ENCODE measurements at regions not wholly inside any gene's neighbourhood (a gene's known extent, or its start where the extent isn't known, plus 50 kb on each side); places are given as distances from the start of the nearest gene placed in this dataset.
"Not testable (repeated sequence)": the region's sequence is repeated elsewhere in the genome, so short reads cannot be mapped to it uniquely, and the experiment has no call there.

GRCh38 chr15:81825136-81825535 is 220.7 kb downstream of the MEX3B start:
- WGBS, 3 donors: 88 to 94% (median 93%) methylated on average over 2 of the region's 2 CpGs
- H3K4me1 ChIP-seq (ENCODE audit: insufficient read depth): no peaks in the 10 kb centered on the region

GRCh38 chr15:81822587-81822986 is 223.2 kb downstream of the MEX3B start:
- DNase-seq; H3K9me3 ChIP-seq; H3K4me3 ChIP-seq; H3K36me3 ChIP-seq; H3K27me3 ChIP-seq; H3K27ac ChIP-seq; intact Hi-C loops (cut with DNase I); H3K4me1 ChIP-seq (ENCODE audit: insufficient read depth): not testable (repeated sequence)
- 89 to 91% (median 90%) methylated on average over 1 of the region's 1 CpG for WGBS, 3 donors

More at GRCh38 chr15:81825136-81825535, 220.7 kb downstream of the MEX3B start:
- no peaks in the 10 kb centered on the region for H3K36me3 ChIP-seq
- H3K9me3 ChIP-seq: peaks cover 0 to 3% of the 10 kb centered on the region in 2 donors
- H3K27ac ChIP-seq: no peak overlapping the region
- intact Hi-C loops (cut with DNase I): no loop called here
- TF ChIP-seq POLR2A (IDR thresholded peaks at IDR 0.05): no peak
- TF ChIP-seq EP300 (IDR thresholded peaks at IDR 0.05): no peak
- no peak for TF ChIP-seq CTCF (IDR thresholded peaks at IDR 0.05)
- H3K4me3 ChIP-seq: no peak overlapping the region
- no peak for DNase-seq
- H3K27me3 ChIP-seq: no peaks in the 10 kb centered on the region

DNA sequence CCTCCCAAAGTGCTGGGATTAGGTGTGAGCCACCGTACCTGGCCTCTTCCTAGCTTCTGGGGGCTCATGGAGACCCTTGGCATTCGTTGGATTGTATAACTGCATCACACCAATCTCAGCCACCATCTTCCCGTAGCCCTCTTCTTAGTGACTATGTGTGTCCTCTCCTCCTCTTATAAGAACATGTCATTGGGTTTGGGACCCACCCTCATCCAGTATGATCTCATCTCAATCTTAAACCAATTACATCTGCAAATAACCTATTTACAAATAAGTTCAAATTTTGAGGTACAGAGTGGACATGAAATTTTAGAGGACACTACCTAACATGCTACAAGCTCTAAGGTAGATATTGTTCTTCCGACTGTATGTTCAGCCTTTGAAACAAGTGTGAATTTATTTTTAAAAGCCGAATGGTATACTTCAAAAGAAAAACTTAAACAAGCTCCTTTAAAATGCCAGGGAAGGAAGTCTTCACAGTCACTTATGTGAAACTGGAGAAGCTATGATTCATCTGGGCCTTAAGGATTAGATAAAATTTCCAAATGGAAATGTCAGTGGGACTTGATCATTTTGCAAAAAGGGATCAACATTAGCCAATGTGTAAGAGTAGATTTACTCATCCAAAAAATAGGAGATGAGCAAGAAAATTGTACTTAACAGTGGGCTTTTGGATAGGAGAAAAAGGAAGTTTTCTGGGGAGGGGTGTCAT is 225.7 kb downstream of the MEX3B start:
- no peaks in the 10 kb centered on the region for H3K9me3 ChIP-seq
- no peaks in the 10 kb centered on the region for H3K36me3 ChIP-seq
- intact Hi-C loops (cut with DNase I): no loop called here
- no peaks in the 10 kb centered on the region for H3K27me3 ChIP-seq
- H3K27ac ChIP-seq: no peak overlapping the region
- 77 to 94% (median 87%) methylated on average over 5 of the region's 5 CpGs for WGBS, 3 donors
- no peak for TF ChIP-seq POLR2A (IDR thresholded peaks at IDR 0.05)
- no peak for TF ChIP-seq EP300 (IDR thresholded peaks at IDR 0.05)
- no peak for TF ChIP-seq CTCF (IDR thresholded peaks at IDR 0.05)
- no peak overlapping the region for H3K4me3 ChIP-seq
- H3K4me1 ChIP-seq (ENCODE audit: insufficient read depth): no peaks in the 10 kb centered on the region
- DNase-seq: no peak

- 86 to 92% (median 87%) methylated on average over 7 of the region's 7 CpGs for WGBS, 3 donors
- TF ChIP-seq POLR2A (IDR thresholded peaks at IDR 0.05) (no peak), EP300 (IDR thresholded peaks at IDR 0.05) (no peak), CTCF (IDR thresholded peaks at IDR 0.05) (no peak)
- no peaks in the 10 kb centered on the region for H3K9me3 ChIP-seq
Observed at GRCh38 chr15:81814882-81815455, 230.8 kb downstream of the MEX3B start.

GRCh38 chr15:81813215-81813614 is 232.6 kb downstream of the MEX3B start:
- no peak for DNase-seq
- no peaks in the 10 kb centered on the region for H3K36me3 ChIP-seq
- intact Hi-C loops (cut with DNase I): no loop called here
- 59% methylated on average over 3 of the region's 3 CpGs for WGBS, 3 donors
- no peaks in the 10 kb centered on the region for H3K9me3 ChIP-seq
- H3K4me3 ChIP-seq: no peak overlapping the region
- no peaks in the 10 kb centered on the region for H3K4me1 ChIP-seq (ENCODE audit: insufficient read depth)
- no peaks in the 10 kb centered on the region for H3K27me3 ChIP-seq
- H3K27ac ChIP-seq: no peak overlapping the region
- no peak for TF ChIP-seq POLR2A (IDR thresholded peaks at IDR 0.05)
- TF ChIP-seq CTCF (IDR thresholded peaks at IDR 0.05): no peak
- no peak for TF ChIP-seq EP300 (IDR thresholded peaks at IDR 0.05)

More at GRCh38 chr15:81814882-81815455, 230.8 kb downstream of the MEX3B start:
- no peaks in the 10 kb centered on the region for H3K27me3 ChIP-seq
- no peaks in the 10 kb centered on the region for H3K36me3 ChIP-seq
- H3K4me1 ChIP-seq (ENCODE audit: insufficient read depth): no peaks in the 10 kb centered on the region
- intact Hi-C loops (cut with DNase I): no loop called here
- no peak for DNase-seq
- H3K27ac ChIP-seq: no peak overlapping the region
- H3K4me3 ChIP-seq: no peak overlapping the region
